Transverse colon (tissue), 4 donors: ENCODE measurements at regions not wholly inside any gene's neighbourhood (a gene's known extent, or its start where the extent isn't known, plus 50 kb on each side); places are given as distances from the start of the nearest gene placed in this dataset.

Experiments
- DNase-seq: peaks from one replicate; pipeline ENCODE4 v3.0.0-alpha.2; 2019
- H3K27ac ChIP-seq, 4 donors: fragments of 200-600 bp; sonication (generic); 2 replicates each; pipeline ENCODE4 v1.5.1; 2016 to 2018; ENCODE audit warnings: inconsistent platforms in 4 of 4
- H3K27me3 ChIP-seq: fragments of 200-600 bp; sonication (generic); 2 replicates; pipeline ENCODE4 v1.5.1; 2017; ENCODE audit warnings: inconsistent platforms
- H3K36me3 ChIP-seq, 4 donors: fragments of 200-600 bp; sonication (generic); 2 replicates each; pipeline ENCODE4 v1.5.1; 2017 to 2019; ENCODE audit warnings: inconsistent platforms in 4 of 4
- H3K4me1 ChIP-seq, 4 donors: fragments of 200-600 bp; sonication (generic); 2 replicates each; pipeline ENCODE4 v1.5.1; 2017 to 2020; ENCODE audit warnings: inconsistent platforms in 4 of 4
- H3K4me3 ChIP-seq, 4 donors: fragments of 200-600 bp; sonication (generic); 1 replicate in 1 of 4; 2 replicates in 3 of 4; pipeline versions ENCODE4 v1.5.1 to v1.6.1; 2017 to 2019; ENCODE audit warnings: inconsistent platforms in 4 of 4
- H3K9me3 ChIP-seq, 2 donors: fragments of 200-600 bp; sonication (generic); 2 replicates each; pipeline ENCODE4 v1.5.1; 2017 to 2019; ENCODE audit warnings: inconsistent platforms in 2 of 2
- CTCF ChIP-seq, 5 experiments: fragments of 200-600 bp in 3 of 5; fragments of 450-650 bp in 2 of 5; sonication (generic) in 3 of 5; IDR thresholded peaks; 1 replicate in 2 of 5; 2 replicates in 3 of 5; pipeline ENCODE4 v1.5.1; 2016 to 2017; ENCODE audit warnings: antibody characterized with exemption in 5 of 5, inconsistent platforms in 3 of 5, mild to moderate bottlenecking in 2 of 5, moderate library complexity in 1 of 5
- EP300 ChIP-seq: sonication (generic); formaldehyde crosslinking; IDR thresholded peaks from one replicate; pipeline ENCODE4 v1.6.1; 2017; ENCODE audit warnings: antibody characterized with exemption, low read depth
- POLR2A ChIP-seq: fragments of 450-650 bp; IDR thresholded peaks from one replicate; pipeline ENCODE4 v1.6.1; 2016; ENCODE audit warnings: antibody characterized with exemption, mild to moderate bottlenecking, moderate library complexity
- POLR2AphosphoS5 ChIP-seq, 3 donors: sonication (generic); formaldehyde crosslinking; IDR thresholded peaks; one replicate each; pipeline ENCODE4 v1.6.1; 2016; ENCODE audit warnings: antibody characterized with exemption in 3 of 3
- WGBS, 2 donors: methylation state at CpG; one replicate each; pipeline ENCODE4 v1.1.5; 2018; ENCODE audit warnings: low coverage in 1 of 2; 5-methylcytosine and 5-hydroxymethylcytosine counted together
- in situ Hi-C, 4 donors: fragments of 200-750 bp; cut with MboI; loops; one replicate each; pipeline versions ENCODE4 v1.15.0 to v1.15.1; 2017; ENCODE audit warnings: low sequenced_read_pairs in 3 of 4, low pct_ligation_motif_present in 1 of 4, low pct_unique_long_range_greater_than_20kb in 1 of 4
- intact Hi-C: fragments of 100-400 bp; cut with DNase I; formaldehyde crosslinking; loops from one replicate; pipeline ENCODE4 v1.15.1; 2023; ENCODE audit warnings: low total_unique reads

GRCh38 chr12:45638386-45638785 is 91.1 kb upstream of the ARID2 start:
- DNase-seq = no peak
- TF ChIP-seq EP300 = no peak
- no peaks in the 10 kb centered on the region for H3K36me3 ChIP-seq
- no peak overlapping the region for H3K4me3 ChIP-seq
- intact Hi-C loops (no loop called here), in situ Hi-C loops (no loop called here)
- no peaks in the 10 kb centered on the region for H3K27me3 ChIP-seq
- no peaks in the 10 kb centered on the region for H3K9me3 ChIP-seq
- WGBS, 2 donors = 88 to 95% methylated on average over 1 of the region's 1 CpG
- H3K4me1 ChIP-seq = no peaks in the 10 kb centered on the region
- no peak overlapping the region for H3K27ac ChIP-seq

- H3K36me3 ChIP-seq = no peaks in the 10 kb centered on the region
- H3K9me3 ChIP-seq = no peaks in the 10 kb centered on the region
- intact Hi-C loops (no loop called here), in situ Hi-C loops (no loop called here)
- H3K4me3 ChIP-seq = no peak overlapping the region
- H3K4me1 ChIP-seq = peaks cover 0 to 4% (median 0%) of the 10 kb centered on the region in 4 donors
- H3K27ac ChIP-seq = no peak overlapping the region
- DNase-seq = no peak
- H3K27me3 ChIP-seq = no peaks in the 10 kb centered on the region
- TF ChIP-seq EP300 (no peak), POLR2A (no peak), POLR2AphosphoS5 (IDR thresholded peaks at IDR 0.05) (no peak), CTCF (IDR thresholded peaks at IDR 0.05) (no peak)
- WGBS, 2 donors = 20 to 24% methylated on average over 1 of the region's 1 CpG
Measured at GRCh38 chr12:45644541-45644940, 85.0 kb upstream of the ARID2 start.

- WGBS, 2 donors = 90 to 92% methylated on average over 3 to 4 of the region's 4 CpGs
Measured at GRCh38 chr12:45646851-45647581, 82.5 kb upstream of the ARID2 start.

GRCh38 chr12:45648070-45648469 is 81.4 kb upstream of the ARID2 start:
- in situ Hi-C loops = no loop called here
- TF ChIP-seq EP300 (no peak), POLR2A (no peak), CTCF (IDR thresholded peaks at IDR 0.05) (no peak), POLR2AphosphoS5 (IDR thresholded peaks at IDR 0.05) (no peak)
- peak; percentile 33 for DNase-seq
- Histone ChIP-seq H3K4me3 (no peak overlapping the region), H3K9me3 (no peaks in the 10 kb centered on the region), H3K27ac (no peak overlapping the region), H3K36me3 (no peaks in the 10 kb centered on the region), H3K4me1 (peaks cover 0 to 4% (median 0%) of the 10 kb centered on the region in 4 donors), H3K27me3 (no peaks in the 10 kb centered on the region)
- intact Hi-C loops = no loop called here
- WGBS, 2 donors = 46% methylated on average over 3 of the region's 3 CpGs; no CpG with 5 or more reads in 1 of the 2 donors

More at GRCh38 chr12:45646851-45647581, 82.5 kb upstream of the ARID2 start:
- H3K4me3 ChIP-seq = no peak overlapping the region
- in situ Hi-C loops = no loop called here
- peaks cover 0 to 4% (median 0%) of the 10 kb centered on the region in 4 donors for H3K4me1 ChIP-seq
- TF ChIP-seq POLR2A = no peak
- no peak for TF ChIP-seq POLR2AphosphoS5 (IDR thresholded peaks at IDR 0.05)
- no peak for TF ChIP-seq EP300
- TF ChIP-seq CTCF (IDR thresholded peaks at IDR 0.05) = no peak
- no peaks in the 10 kb centered on the region for H3K36me3 ChIP-seq
- H3K9me3 ChIP-seq = no peaks in the 10 kb centered on the region
- intact Hi-C loops = no loop called here
- no peaks in the 10 kb centered on the region for H3K27me3 ChIP-seq
- no peak for DNase-seq
- no peak overlapping the region for H3K27ac ChIP-seq

- 88 to 95% methylated on average over 1 of the region's 1 CpG for WGBS, 2 donors
- in situ Hi-C loops (no loop called here), intact Hi-C loops (no loop called here)
- TF ChIP-seq POLR2AphosphoS5 (IDR thresholded peaks at IDR 0.05) (no peak), EP300 (no peak), CTCF (IDR thresholded peaks at IDR 0.05) (no peak), POLR2A (no peak)
- H3K9me3 ChIP-seq = no peaks in the 10 kb centered on the region
- H3K27ac ChIP-seq = no peak overlapping the region
- H3K4me3 ChIP-seq = no peak overlapping the region
- H3K4me1 ChIP-seq = no peaks in the 10 kb centered on the region
- H3K36me3 ChIP-seq = no peaks in the 10 kb centered on the region
- H3K27me3 ChIP-seq = no peaks in the 10 kb centered on the region
- DNase-seq = no peak
Measured at GRCh38 chr12:45651029-45651428, 78.5 kb upstream of the ARID2 start.
